ENCODE measurements at regions not wholly inside any gene's neighbourhood (a gene's known extent, or its start where the extent isn't known, plus 50 kb on each side); places are given as distances from the start of the nearest gene placed in this dataset.

DNA sequence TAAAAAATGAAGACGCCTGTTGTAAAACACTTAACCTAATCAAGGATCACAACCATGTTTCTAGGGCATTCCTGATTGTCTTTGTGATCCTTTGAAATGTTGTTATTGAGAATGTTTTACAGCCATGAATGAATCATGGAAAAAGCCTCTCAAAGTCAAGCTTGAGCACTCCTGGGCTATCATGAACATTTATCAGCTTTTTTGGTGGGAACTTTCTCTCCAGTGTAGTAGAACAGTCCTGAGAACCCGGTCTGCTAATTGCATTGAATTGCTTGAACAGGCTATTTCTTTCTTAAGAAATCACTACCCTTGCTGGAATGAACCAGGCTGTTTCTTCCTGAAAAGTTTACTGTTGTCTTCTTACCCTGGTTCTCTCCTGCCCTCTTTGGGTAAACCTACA, 516.5 kb downstream of the FGF9 start:
- TF ChIP-seq, protein P1, sequence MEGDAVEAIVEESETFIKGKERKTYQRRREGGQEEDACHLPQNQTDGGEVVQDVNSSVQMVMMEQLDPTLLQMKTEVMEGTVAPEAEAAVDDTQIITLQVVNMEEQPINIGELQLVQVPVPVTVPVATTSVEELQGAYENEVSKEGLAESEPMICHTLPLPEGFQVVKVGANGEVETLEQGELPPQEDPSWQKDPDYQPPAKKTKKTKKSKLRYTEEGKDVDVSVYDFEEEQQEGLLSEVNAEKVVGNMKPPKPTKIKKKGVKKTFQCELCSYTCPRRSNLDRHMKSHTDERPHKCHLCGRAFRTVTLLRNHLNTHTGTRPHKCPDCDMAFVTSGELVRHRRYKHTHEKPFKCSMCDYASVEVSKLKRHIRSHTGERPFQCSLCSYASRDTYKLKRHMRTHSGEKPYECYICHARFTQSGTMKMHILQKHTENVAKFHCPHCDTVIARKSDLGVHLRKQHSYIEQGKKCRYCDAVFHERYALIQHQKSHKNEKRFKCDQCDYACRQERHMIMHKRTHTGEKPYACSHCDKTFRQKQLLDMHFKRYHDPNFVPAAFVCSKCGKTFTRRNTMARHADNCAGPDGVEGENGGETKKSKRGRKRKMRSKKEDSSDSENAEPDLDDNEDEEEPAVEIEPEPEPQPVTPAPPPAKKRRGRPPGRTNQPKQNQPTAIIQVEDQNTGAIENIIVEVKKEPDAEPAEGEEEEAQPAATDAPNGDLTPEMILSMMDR (conservative IDR thresholded peaks at IDR 0.05; ENCODE audit: low read depth, low read length) = no peak
- TF ChIP-seq EZH2 (IDR thresholded peaks at IDR 0.05; ENCODE audit: low read length, unreplicated experiment) = no peak
- TF ChIP-seq EZH2phosphoT487 (IDR thresholded peaks at IDR 0.05; ENCODE audit: borderline replicate concordance, low read length) = no peak
